ENCODE measurements at regions not wholly inside any gene's neighbourhood (a gene's known extent, or its start where the extent isn't known, plus 50 kb on each side); places are given as distances from the start of the nearest gene placed in this dataset.

DNA sequence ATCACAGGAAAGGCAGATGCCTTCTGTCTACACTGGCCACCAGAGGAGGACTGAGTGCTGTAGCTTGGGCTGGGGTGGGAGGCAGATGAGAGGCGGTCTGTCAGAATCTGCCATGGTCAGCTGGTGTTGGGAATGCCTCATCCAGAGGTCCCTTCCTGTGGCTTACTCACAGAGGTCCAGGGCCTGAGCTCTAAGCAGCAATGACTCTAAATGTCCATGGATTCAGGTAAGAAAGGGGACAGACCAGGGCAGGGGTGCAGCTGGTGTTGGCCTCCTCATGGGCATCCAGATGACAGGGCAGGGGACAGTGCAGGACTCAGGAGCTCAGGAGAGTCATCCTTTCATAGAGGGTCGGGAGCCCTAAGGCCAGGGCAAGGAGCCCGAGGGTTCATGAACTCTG lies 165.0 kb downstream of the ICE1 start:
- no peak for TF ChIP-seq CTCF (conservative IDR thresholded peaks at IDR 0.05; ENCODE audit: low read depth, low read length)
- no peak for TF ChIP-seq EZH2 (IDR thresholded peaks at IDR 0.05; ENCODE audit: borderline replicate concordance, low read depth, low read length, poor library complexity, severe bottlenecking)
- POLR2A ChIA-PET (ENCODE audit: low non-redundant PET): interaction anchor here (0.6 kb wide), 1 partner anchor 365 kb away, joined by 3 read pairs; no protein-coding TSS in a partner anchor

DNA sequence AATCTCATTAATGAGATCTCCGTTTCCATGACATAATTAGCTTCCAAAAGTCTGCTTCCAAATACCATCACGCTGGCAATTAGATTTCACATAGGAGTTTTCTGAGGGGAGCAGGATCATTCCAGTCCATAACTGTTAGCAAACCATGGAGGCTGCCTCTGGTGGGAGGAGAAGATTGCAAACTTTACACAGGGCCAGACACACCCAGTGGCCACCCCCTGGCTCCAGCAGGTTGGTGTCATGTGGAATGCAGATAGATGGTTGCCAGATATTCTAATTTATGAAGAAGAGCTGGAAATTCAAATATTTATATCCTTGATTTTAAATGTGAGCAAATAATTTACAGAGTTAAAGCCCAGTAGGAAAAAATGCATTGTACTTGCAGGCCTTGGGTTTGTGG lies 164.2 kb downstream of the ICE1 start:
- POLR2A ChIA-PET (ENCODE audit: low non-redundant PET): interaction anchor here (1.0 kb wide), 1 partner anchor 9 kb away, joined by 5 read pairs; no protein-coding TSS in a partner anchor
- intact Hi-C loops (cut with micrococcal nuclease; ENCODE audit: unreplicated experiment): no loop called here

More for the DNA sequence above, 165.0 kb downstream of the ICE1 start:
- no peaks in the 10 kb centered on the region for H3K36me3 ChIP-seq (ENCODE audit: insufficient read depth, low read length, poor library complexity, severe bottlenecking)
- intact Hi-C loops (cut with micrococcal nuclease; ENCODE audit: unreplicated experiment): no loop called here
- peaks cover 32% of the 10 kb centered on the region for H3K27me3 ChIP-seq (replicated peaks; ENCODE audit: insufficient read depth, low read depth, low read length, poor library complexity)
- CTCF ChIA-PET: no interaction called here
- no TSS peak for BruUV-seq (replicated peaks)
- H3K9me3 ChIP-seq (ENCODE audit: low read depth, low read length, poor library complexity, severe bottlenecking): no peaks in the 10 kb centered on the region
- H3K4me3 ChIP-seq (ENCODE audit: low read depth, low read length, poor library complexity, severe bottlenecking): no peak overlapping the region
- DNase-seq (ENCODE audit: low spot score): no peak
- no peak overlapping the region for H3K27ac ChIP-seq (ENCODE audit: low read depth, low read length, poor library complexity, severe bottlenecking)
- no peaks in the 10 kb centered on the region for H3K4me1 ChIP-seq (ENCODE audit: insufficient read depth, low read length, poor library complexity, severe bottlenecking)

DNA sequence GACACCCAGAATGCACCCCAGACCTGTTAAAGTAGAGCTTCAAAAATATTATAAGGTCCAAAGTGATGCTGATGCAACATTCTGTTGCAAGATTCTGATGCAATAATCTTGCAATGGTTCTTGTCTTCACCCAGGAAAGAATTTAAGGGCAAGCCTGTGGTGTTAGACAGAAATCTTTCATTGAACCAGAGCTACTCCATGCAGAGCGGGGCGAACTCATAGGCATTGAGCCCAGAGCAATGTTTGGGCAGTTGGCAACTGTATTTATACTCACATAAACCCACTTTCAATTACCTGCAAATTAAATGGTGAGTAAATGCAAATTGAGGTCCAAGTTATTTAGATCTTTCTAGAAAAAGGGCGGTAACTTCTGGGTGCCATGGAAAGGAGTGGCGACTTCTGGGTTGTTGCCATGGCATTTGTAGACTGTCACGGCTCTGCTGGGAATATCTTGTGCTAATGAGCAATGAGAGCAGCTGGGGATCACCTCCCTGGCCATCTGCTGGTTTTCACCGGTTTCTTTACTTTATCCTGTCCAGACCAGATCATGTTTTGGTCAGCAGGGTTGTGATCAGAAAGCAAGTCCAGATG lies 163.4 kb downstream of the ICE1 start:
- CTCF ChIA-PET: interaction anchor here (0.6 kb wide), 1 partner anchor 1047 kb away, joined by 3 read pairs; the partner anchor contains the start of gene NSUN2
- Histone ChIP-seq H3K27me3 (replicated peaks; ENCODE audit: insufficient read depth, low read depth, low read length, poor library complexity) (peaks cover 29% of the 10 kb centered on the region), H3K4me1 (ENCODE audit: insufficient read depth, low read length, poor library complexity, severe bottlenecking) (no peaks in the 10 kb centered on the region), H3K36me3 (ENCODE audit: insufficient read depth, low read length, poor library complexity, severe bottlenecking) (no peaks in the 10 kb centered on the region), H3K9me3 (ENCODE audit: low read depth, low read length, poor library complexity, severe bottlenecking) (no peaks in the 10 kb centered on the region), H3K4me3 (ENCODE audit: low read depth, low read length, poor library complexity, severe bottlenecking) (no peak overlapping the region), H3K27ac (ENCODE audit: low read depth, low read length, poor library complexity, severe bottlenecking) (no peak overlapping the region)
- TF ChIP-seq CTCF (conservative IDR thresholded peaks at IDR 0.05; ENCODE audit: low read depth, low read length): no peak
- TF ChIP-seq EZH2 (IDR thresholded peaks at IDR 0.05; ENCODE audit: borderline replicate concordance, low read depth, low read length, poor library complexity, severe bottlenecking): no peak
- intact Hi-C loops (cut with micrococcal nuclease; ENCODE audit: unreplicated experiment): no loop called here
- POLR2A ChIA-PET (ENCODE audit: low non-redundant PET): interaction anchor here (1.0 kb wide), 1 partner anchor 10 kb away, joined by 5 read pairs; no protein-coding TSS in a partner anchor
- DNase-seq (ENCODE audit: low spot score): peak; percentile 10
- BruUV-seq (replicated peaks): no TSS peak

More for the DNA sequence above, 164.2 kb downstream of the ICE1 start:
- BruUV-seq (replicated peaks): no TSS peak
- H3K27me3 ChIP-seq (replicated peaks; ENCODE audit: insufficient read depth, low read depth, low read length, poor library complexity): peaks cover 36% of the 10 kb centered on the region
- no peaks in the 10 kb centered on the region for H3K36me3 ChIP-seq (ENCODE audit: insufficient read depth, low read length, poor library complexity, severe bottlenecking)
- TF ChIP-seq EZH2 (IDR thresholded peaks at IDR 0.05; ENCODE audit: borderline replicate concordance, low read depth, low read length, poor library complexity, severe bottlenecking): no peak
- no peak for TF ChIP-seq CTCF (conservative IDR thresholded peaks at IDR 0.05; ENCODE audit: low read depth, low read length)
- H3K4me1 ChIP-seq (ENCODE audit: insufficient read depth, low read length, poor library complexity, severe bottlenecking): no peaks in the 10 kb centered on the region
- no peak overlapping the region for H3K27ac ChIP-seq (ENCODE audit: low read depth, low read length, poor library complexity, severe bottlenecking)
- H3K9me3 ChIP-seq (ENCODE audit: low read depth, low read length, poor library complexity, severe bottlenecking): no peaks in the 10 kb centered on the region
- no peak for DNase-seq (ENCODE audit: low spot score)
- CTCF ChIA-PET: no interaction called here
- no peak overlapping the region for H3K4me3 ChIP-seq (ENCODE audit: low read depth, low read length, poor library complexity, severe bottlenecking)
